Suprapubic skin (tissue), 3 donors: ENCODE measurements at regions not wholly inside any gene's neighbourhood (a gene's known extent, or its start where the extent isn't known, plus 50 kb on each side); places are given as distances from the start of the nearest gene placed in this dataset.

Experiments
- POLR2AphosphoS5 ChIP-seq, 3 donors: sonication (generic); formaldehyde crosslinking; IDR thresholded peaks; one replicate each; pipeline ENCODE4 v1.6.1; 2017; ENCODE audit warnings: antibody characterized with exemption in 3 of 3
- TF ChIP-seq, protein P1 (sequence below), 2 donors: fragments of 200-600 bp in 1 of 2; fragments of 450-650 bp in 1 of 2; sonication (generic) in 1 of 2; IDR thresholded peaks; one replicate each; pipeline ENCODE4 v1.5.1; 2016 to 2019; ENCODE audit warnings: antibody characterized with exemption in 2 of 2, mild to moderate bottlenecking in 1 of 2, moderate library complexity in 1 of 2

- no peak for TF ChIP-seq POLR2AphosphoS5 (IDR thresholded peaks at IDR 0.05)
- TF ChIP-seq, protein P1, sequence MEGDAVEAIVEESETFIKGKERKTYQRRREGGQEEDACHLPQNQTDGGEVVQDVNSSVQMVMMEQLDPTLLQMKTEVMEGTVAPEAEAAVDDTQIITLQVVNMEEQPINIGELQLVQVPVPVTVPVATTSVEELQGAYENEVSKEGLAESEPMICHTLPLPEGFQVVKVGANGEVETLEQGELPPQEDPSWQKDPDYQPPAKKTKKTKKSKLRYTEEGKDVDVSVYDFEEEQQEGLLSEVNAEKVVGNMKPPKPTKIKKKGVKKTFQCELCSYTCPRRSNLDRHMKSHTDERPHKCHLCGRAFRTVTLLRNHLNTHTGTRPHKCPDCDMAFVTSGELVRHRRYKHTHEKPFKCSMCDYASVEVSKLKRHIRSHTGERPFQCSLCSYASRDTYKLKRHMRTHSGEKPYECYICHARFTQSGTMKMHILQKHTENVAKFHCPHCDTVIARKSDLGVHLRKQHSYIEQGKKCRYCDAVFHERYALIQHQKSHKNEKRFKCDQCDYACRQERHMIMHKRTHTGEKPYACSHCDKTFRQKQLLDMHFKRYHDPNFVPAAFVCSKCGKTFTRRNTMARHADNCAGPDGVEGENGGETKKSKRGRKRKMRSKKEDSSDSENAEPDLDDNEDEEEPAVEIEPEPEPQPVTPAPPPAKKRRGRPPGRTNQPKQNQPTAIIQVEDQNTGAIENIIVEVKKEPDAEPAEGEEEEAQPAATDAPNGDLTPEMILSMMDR (IDR thresholded peaks at IDR 0.05) = no peak
Observed at GRCh38 chr20:7459083-7459482, 481.2 kb downstream of the HAO1 start.
